Keratinocyte (primary cell): ENCODE measurements at regions not wholly inside any gene's neighbourhood (a gene's known extent, or its start where the extent isn't known, plus 50 kb on each side); places are given as distances from the start of the nearest gene placed in this dataset.

Experiments
- CTCF ChIP-seq, 3 experiments: IDR thresholded peaks in 1 of 3; conservative IDR thresholded peaks in 1 of 3; optimal IDR thresholded peaks in 1 of 3; 2 replicates in 2 of 3; 3 replicates in 1 of 3; pipeline versions ENCODE3 to v1.5.1; 2011; ENCODE audit warnings: low read length in 3 of 3, mild to moderate bottlenecking in 3 of 3, moderate library complexity in 2 of 3, control low read depth in 1 of 3, inconsistent platforms in 1 of 3; ENCODE audit not compliant: insufficient read depth in 2 of 3; ENCODE audit errors: extremely low read depth in 1 of 3
- EZH2 ChIP-seq: IDR thresholded peaks from one replicate; pipeline ENCODE4 v1.6.1; 2012; ENCODE audit warnings: inconsistent platforms, mild to moderate bottlenecking, low read length, moderate library complexity

GRCh38 chr2:449246-450067 is 161.6 kb upstream of the ALKAL2 start:
- TF ChIP-seq CTCF (optimal IDR thresholded peaks at IDR 0.05 in 1 of 3, IDR thresholded peaks at IDR 0.05 in 1 of 3, conservative IDR thresholded peaks at IDR 0.05 in 1 of 3; ENCODE audit: extremely low read depth in 1 of 3, insufficient read depth in 2 of 3, low read length in 3 of 3) (no peak), EZH2 (no peak)
